HG03039 (cell line): ENCODE measurements at regions not wholly inside any gene's neighbourhood (a gene's known extent, or its start where the extent isn't known, plus 50 kb on each side); places are given as distances from the start of the nearest gene placed in this dataset.

Experiments
- ATAC-seq: cut with Tn5 transposase; IDR thresholded peaks from one replicate; pipeline ENCODE4 v1.9.1; 2021; ENCODE audit warnings: mild to moderate bottlenecking, moderate library complexity; ENCODE audit not compliant: unreplicated experiment

DNA sequence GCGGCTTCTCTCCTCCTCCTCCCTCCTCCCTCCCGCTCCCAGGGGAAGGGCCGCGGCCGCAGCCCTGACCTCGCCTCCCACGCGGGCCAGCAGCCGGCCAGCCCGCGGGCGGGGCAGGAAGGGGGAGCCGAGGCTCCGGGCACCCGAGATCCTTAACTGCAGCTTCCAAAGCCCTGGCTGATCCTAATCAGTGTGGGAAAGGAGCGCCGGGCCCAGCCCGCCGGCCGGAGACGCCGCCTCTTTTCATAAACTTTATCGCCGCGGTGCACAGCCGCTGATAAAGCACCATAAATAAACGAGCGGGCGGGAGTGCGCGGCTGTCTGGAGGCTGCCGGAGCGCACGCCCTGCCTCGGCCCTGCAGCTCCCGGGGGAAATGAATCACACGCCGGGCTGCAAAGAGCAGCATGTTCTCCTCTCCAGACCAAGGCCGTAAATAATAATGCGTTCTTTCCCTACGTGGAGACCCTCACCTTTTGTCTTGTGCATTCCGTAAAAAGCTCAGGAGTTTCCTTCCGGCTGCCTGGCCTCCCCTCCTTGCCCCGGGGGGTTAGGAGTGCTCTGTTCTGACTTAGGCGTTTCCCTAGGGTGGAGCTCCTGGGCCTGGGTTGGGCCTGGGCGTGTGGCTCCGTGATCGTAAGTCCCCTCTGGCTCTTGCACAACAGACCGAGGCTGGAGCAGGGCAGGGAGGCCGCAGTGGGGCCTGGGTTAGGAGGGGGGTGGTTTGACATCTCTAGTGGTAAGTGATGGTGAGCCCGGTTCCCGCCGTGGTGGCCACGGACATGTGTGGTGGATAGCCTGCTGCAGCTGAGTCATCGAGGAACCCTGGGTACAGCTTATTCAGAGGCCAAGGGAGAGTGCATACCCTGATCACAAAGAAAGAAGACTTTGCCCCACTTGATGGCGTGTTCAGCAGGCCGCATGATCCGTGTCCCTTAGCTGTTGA is 132.6 kb upstream of the HES1 start:
- ATAC-seq = peak; percentile 57

DNA sequence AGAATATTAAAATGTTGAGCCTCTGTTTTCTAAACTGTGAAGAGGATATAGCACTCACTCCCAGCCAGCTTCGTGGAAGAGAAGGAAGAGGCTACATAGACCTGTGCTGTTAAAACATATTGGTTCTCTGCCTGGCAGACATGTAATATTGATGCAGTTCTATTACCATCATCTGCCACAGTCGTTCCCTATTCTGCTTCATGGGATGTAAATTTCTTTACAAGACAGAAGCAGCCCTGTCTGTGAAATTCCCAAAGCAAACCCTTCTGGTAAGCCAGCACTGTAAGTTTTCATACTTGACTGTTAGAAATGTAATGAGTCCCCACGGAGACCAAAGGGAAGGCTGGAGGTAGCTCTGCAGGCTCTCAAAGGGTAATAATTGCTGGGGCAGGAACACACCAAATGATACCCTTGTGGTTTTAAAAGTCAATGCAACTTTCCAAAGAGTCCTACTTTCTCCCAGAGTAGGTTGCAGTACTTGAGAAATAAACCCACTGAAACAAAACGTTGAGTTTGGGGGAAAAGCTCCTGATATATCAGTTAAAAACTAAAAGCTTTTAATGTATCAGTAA is 129.9 kb upstream of the HES1 start:
- ATAC-seq = no peak

DNA sequence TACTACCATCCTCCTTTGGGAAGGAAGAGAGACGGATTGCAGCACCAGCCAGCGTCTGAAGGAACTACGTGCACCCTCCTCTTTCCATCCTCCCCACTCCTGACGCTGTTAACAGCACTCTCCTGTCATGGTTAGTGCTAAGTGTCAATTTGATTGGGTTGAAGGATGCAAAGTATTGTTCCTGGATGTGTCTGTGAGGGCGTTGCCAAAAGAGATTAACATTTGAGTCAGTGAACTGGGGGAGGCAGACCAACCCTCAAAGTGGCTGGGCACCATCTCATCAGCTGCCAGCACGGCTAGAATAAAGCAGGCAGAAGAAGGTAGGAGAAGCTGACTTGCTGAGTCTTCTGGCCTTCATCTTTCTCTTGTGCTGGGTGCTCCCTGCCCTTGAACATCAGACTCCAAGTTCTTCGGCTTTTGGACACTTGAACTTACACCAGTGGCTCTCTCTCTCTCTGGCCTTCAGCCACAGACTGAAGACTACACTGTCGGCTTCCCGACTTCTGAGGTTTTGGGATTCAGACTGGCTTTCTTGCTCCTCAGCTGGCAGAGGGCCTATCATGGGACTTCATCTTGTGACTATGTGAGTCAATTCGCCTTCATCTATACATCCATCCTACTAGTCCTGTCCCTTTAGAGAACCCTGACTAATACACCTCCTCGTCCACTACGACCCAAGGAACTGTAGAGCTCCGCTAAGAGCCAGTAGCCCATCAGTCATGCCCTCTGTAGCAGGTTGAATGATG is 128.2 kb upstream of the HES1 start:
- no peak for ATAC-seq

DNA sequence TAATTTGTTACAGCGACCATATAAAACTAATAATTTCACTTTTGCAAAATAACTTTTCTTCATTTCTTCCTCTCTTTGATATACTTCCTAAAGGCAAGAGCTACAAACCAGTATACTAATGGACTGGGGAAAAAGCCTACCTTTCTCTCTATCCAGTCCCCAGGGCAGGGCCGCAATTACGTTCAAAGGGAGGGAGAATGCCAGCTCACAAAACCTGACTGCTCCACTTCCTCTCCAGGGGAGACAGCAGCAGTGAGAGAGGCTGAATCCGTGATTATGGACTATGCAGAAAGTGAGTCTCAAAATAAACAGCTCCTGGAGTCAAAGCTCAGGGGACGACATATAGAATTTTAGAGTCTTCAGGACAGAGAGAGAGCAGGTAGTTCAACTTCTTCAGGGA is 126.9 kb upstream of the HES1 start:
- no peak for ATAC-seq

DNA sequence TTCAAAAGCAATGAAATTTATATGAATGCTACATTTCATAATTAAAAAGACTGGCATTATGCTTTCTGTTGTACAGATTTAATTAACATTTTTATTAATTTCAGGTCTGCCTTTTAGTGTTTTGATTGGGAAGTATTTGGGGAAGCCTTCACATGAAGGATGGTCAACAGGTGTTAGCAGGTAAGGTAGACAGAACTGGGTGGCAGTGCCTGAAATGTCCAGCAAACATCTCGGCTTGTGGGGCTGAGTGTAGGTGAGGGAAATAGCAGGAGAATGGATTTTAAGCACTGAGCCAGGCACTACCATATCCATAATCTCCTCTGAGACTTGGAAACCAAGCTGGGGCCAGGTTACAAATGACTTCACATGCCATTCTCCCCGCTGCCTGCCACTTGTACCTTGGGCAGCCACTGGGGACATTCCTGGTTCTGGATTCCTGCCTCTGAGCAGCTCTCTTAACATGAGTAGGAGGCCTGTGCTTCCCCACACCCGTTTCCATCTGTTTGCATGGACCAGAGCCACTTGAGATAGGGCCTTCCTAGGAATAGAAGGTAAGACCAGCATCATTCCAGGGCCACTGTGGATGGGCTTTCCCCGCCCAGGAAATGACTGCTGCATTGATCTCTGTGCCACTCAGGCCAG is 125.9 kb upstream of the HES1 start:
- no peak for ATAC-seq

DNA sequence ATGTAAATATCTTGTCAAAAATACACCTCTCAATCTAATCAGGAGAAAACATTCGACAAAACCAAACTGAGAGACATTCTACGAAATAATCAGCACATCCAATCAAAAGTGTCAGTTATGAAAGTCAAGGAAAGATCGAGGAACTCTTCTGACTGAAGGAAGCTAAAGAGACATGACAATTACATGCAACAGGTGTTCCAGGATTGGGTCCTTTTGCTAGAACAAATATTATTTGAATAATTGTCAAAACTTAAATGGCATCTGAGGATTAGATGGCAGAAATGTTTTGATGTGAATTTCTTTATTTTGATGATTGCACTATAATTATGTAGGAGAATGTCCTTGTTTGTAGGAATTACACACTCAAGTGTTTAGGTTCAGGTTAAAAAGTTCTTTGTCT is 124.1 kb upstream of the HES1 start:
- ATAC-seq = no peak

DNA sequence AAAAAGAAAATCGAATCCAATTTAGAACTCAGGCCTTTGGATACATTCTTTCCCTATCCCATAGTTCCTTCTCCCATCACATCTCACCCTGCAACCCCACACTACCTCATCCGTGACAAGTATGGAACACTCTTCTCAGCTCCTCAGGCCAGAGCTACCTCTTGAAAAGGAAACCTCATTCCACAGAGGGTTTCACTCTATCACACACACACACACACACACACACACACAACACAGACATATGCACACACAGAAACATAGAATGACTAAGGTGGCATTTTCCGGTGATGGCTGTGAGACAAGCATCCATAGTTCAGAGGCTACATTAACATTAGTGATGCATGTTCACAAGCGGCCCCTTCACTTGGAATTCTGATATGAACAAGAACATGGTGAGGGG is 122.0 kb upstream of the HES1 start:
- no peak for ATAC-seq

DNA sequence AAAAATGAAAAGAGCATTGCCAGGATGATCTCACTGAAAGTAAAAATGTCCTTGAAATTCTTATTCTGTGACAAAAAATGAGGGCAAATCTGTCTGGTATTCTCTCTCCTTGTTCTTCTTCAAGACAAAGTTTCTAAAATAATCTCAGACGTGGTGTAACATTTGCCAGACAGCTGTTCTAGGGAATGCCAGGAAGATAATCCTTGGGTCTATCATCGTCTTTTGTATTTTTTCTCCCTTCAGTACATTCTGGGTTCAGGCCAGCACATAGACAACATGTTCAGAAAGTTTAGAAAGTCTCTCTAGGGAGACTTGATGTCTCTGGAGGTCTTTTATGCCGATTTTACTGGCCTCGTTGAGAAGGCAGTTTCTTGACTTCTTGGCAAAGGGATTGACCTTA is 121.2 kb upstream of the HES1 start:
- no peak for ATAC-seq

DNA sequence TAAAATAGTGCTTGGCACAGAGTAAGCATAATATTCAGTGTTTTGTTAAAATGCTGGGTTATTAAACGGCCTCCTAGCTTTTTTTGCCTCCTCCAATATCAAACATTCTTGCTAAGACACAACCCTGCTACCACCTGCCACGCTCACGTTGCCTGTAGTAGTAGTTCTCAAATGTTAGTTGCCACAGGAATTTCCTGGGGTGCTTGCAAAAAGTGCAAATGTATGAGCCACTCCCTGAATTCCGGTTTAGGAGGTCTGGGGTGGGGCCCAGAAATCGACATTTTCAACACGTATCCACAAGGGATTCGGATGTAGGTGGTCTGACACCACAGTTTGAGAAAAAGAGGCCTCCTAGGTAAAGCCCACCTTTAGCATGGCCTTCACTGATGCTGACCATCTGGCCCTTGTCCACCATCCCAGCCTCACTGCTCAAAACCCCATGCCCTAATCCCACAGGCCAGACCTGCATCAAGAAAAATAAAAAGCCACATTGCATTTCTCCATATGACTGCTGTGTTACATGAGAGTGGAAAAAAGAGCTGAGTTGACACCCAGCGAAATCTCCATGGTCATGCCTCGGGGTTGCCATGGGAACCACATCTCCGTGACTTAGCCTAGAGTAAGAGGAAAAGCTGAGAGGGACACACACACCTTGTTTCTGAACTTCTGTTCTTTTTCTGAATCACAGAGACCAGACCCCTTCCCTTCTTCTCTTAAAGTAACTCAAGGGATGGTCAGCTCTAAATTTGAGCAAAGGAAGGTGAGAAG is 116.4 kb upstream of the HES1 start:
- ATAC-seq = no peak

DNA sequence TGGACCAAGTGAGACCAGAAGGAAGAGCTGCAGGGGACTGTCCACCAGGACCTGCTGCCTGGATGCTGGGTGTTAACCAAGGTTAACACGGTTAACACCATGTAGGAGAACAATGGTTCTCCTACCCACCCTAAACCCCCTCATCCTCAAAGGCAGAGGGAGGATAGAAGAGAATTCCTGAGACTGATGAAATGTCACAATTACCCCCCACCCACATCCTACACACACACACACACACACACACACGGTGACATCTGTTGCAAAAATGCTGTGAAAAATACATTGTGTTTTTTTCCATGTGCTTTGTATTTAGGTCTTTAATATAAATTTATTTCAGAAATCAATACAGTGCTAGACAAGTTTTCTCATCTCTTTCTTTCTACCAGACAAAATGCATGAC is 113.9 kb upstream of the HES1 start:
- ATAC-seq = no peak

DNA sequence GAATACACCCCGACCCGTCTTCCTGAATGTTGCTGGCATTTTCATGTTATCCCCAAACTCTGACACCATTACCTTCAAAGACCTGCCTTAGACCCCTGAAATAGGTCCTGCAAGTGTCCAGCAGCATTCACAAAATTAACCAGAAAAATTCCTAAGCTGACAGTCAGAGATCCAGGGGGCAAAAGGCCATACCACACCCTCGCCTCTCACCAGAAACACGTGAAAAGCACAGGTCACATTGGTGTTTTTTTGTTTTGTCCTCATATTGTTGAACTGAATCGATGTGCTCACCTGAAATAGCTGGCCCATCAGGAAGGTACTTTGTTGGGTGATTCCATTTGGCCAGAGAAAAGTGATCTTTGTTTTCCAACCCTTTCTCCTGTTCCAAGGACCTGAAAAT is 113.1 kb upstream of the HES1 start:
- no peak for ATAC-seq

DNA sequence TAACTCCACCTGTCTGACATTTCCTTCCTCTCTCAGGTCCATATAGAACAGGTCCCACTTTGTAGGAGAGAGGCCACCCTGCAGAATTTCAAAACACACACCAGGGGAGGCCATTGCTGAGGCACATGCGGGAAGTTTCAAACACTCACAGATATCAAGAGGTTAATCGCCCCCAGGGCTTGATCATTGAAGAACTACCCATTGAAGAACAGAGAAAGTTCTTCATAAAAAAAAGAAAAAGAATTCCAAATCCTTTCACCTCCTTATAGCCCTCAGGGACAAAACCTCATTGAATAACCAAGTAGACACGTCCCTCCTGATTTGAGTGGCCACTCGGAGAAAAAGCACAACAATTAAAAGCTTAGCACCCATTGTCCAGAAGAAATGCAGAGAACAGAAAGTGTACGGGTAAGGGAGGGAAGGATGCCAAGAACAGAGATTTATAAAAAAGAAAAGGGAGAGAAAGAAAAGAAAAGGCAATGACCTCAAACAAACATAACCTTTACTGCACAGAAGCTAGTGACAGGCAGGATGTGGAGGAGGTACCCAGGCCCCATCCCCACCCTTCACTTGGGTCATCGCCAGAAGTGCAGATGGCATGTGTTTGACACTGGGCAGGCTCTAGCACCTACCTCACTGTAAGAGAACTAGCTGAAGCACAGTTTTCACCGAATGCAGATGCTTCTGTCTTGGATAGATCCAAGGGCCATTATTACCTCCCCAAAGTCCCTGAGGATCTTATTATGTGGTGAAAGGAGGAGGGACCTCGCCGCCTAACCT is 112.3 kb upstream of the HES1 start:
- ATAC-seq = no peak

DNA sequence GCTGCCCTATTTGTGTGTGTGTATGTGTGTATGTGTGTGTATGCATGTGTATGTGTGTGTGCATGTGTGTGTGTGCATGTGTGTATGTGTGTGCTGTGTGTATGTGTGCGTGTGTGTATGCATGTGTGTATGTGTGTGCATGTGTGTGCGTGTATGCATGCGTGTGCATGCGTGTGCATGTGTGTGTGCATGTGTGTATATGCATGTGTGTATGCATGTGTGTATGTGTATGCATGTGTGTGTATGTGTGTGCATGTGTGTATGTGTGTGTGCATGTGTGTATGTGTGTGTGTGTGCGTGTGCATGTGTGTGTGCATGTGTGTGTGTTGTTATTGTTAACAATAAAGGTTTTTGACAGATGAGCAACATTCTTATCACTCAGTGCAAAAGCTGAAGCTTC is 110.8 kb upstream of the HES1 start:
- no peak for ATAC-seq

DNA sequence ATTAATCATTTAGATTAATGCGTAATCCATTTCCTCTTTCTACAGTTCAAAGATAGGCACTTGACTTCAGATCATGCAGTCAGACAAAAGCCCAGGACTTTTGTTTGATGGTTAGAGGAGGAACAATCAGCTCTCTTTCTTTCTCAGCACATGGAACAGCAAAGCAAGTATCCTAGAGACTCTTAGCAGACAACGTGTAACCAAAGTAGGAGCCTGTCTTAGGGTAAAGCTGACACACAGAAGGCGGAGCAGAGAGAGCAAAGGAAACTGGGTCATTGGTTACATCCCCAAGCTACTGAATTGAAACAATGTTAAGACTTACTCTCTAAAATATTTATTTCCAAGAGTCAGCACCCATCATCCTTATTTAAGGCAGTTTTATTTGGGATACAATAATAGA is 110.0 kb upstream of the HES1 start:
- no peak for ATAC-seq

DNA sequence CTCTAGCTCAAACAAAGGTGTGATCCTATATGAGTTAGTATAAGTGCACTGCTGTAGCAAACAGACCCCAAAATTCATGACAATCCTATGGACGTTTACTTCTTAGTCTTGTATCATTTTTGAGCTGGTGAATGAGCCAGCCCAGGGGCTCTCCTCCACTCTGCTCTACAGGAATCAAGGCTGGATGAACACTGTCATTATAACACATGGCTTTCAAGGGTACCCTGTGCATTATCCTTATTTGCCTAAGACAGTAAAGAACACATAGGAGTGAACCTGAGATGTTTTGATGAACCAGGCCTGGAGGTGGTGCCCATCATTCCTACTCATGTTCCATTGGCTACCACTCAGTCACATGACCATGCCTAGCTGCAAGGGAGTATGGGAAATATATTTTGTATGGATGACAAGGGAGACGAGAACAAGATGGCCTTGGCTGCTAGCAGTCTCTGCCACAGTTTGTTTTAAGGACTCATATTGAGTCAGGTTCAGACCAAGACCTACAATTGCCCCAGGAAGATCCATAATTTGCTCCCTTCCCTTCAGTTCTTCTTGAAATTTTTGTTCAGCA is 107.4 kb upstream of the HES1 start:
- no peak for ATAC-seq

DNA sequence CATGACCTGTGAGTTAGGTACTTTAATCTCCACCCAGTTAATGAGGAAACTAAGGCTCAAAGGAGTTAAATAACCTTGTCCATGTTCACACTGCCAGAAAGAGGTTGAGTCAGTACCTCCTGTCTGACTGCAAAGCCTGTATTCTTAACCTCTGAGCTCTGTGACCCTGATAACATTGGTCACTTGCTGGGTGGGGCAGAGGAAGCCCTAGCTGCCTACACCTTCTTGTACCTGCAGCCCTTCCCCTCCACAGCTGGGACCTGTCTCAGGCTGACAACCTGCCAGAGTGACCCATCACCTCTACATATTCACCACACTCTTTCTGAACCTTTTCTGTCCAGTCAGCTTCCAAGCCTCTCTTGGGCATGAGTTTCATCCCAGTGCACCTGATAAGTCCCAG is 106.1 kb upstream of the HES1 start:
- no peak for ATAC-seq

DNA sequence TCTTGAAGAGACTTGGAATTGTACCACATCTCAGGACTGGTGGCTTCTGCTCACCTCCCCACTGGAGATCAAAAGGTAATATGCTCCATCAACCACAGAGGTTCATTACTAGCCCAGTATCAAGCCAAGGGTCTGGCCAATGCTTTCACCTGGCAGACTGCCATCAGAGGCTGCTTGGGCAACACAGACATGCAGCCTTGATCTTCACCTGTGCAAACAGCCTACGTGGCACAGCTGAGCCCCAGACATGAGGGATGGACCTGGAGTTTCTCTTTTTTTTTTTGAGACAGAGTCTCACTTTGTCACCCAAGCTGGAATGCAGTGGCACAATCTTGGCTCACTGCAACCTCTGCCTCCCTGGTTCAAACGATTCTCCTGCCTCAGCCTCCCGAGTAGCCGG is 105.6 kb upstream of the HES1 start:
- no peak for ATAC-seq

DNA sequence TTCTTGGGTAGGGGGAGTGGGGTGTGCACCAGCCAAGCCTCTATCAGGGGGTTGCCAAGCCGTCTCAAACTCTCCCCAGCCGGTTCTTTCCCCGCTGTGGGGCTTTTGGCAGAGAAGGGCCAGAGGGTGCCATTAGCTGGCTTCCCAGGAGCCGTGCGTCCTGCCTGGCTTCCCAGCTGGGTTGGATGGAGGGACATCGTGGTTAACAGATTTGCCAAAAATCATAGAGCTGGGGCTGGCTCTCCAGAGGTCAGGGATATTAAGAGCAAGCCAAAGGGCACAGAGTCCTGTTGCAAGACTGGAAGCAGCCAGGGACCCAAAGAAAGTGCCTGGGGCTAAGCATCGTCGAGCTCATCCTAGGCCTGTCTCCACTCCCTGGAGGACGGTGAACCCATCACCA is 104.6 kb upstream of the HES1 start:
- ATAC-seq = no peak

DNA sequence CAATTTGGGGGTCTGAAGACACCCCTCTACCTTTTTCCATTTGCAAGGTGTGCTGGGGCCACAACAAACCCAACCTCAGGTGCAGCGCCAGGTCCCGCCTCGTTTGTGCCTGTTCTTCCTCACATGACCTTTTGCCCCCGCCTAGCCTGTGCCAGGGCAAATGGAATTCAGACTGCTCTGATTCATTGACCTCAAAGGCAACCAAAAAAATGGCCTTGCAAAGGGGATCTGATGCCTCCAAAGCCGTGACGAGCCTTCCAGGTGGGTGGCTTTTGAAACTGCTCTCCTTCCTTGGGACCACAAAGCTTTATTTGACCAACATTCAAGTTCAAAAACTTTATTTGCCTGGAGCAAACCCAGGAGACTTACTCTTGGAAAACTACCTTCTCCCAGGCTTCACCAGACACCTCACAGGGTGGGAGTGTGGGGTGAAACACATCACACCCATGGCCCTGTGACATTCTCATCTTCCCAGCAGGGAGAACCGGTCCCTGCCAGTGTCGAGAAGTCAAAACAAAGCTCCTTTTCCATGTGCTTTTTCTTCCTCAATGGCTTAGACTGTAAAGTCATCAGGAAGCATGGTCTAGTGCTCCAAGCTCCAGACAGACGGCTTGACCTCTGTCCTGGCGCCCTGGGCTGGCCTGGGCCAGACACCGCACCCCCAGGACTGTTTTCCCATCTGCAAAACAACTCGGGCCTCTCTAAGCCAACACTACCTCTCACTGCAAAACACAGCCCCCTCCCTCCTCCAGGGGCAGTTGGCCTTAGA is 103.9 kb upstream of the HES1 start:
- no peak for ATAC-seq
